Heart left ventricle (tissue), 13 donors: ENCODE measurements at regions not wholly inside any gene's neighbourhood (a gene's known extent, or its start where the extent isn't known, plus 50 kb on each side); places are given as distances from the start of the nearest gene placed in this dataset.

Source experiments
- POLR2A ChIP-seq, 2 donors: fragments of 450-650 bp; IDR thresholded peaks; one replicate each; pipeline ENCODE4 v1.6.1; 2017; ENCODE audit warnings: antibody characterized with exemption in 2 of 2, mild to moderate bottlenecking in 2 of 2, moderate library complexity in 2 of 2
- TF ChIP-seq, protein P1 (sequence below), 12 donors: fragments of 200-600 bp; sonication (generic) in 4 of 12; IDR thresholded peaks; one replicate each; pipeline versions ENCODE4 v1.5.0 to v1.8.0; 2018 to 2022; ENCODE audit warnings: antibody characterized with exemption in 12 of 12, mild to moderate bottlenecking in 5 of 12
- donor health status: ischemic (EF 13 %, LVEDD 7.1; RV severe dilation, severe dysfunction).
- donor health status: DM: no; HTN: yes; CAD: no.
- donor health status: DM: no; HTN: no; CAD: no.
- donor health status: ischemic (EF 25% LVEDD 6.9; RV normal size, moderate dysfunction).
- donor health status: ischemic (EF 25% LVEDD 5.7; RV mildly dilated, moderate dysfunction).
- donor health status: ischemic (EF 35%, LVEDD 5.7; RV mildly dilated, moderate dysfunction).
- donor health status: nonischemic (EF 11% LVEDD 7.7; RV severe dilation, severe dysfunction).
- donor health status: DM: yes; HTN: yes; CAD: no.
- donor health status: PGD.
- donor health status: ischemic (EF 29% LVEDD 5.4; RV normal size, mild dysfunction).
- donor health status: nonischemic (EF 23%, LVEDD 6.1; RV moderate dilation, normal function).

DNA sequence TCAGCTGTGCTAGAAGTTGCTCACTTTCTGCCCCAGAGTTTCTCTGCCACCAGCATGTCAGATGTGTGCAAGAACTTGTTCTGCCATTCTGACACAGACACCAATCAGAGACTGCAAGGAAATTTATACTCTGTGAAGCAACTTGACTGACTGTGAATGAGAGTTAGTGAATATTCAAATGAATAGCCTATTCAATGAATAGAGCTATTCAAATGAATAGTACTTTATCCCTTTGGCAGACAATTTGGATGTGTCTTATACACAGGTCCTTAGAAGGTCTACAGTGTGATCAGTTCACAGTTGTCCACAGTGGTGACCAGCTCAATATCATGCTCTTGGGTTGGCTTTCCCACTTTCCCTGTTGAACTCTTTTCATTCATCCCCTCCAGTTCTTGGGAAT is 138.1 kb downstream of the MACC1 start:
- TF ChIP-seq, protein P1, sequence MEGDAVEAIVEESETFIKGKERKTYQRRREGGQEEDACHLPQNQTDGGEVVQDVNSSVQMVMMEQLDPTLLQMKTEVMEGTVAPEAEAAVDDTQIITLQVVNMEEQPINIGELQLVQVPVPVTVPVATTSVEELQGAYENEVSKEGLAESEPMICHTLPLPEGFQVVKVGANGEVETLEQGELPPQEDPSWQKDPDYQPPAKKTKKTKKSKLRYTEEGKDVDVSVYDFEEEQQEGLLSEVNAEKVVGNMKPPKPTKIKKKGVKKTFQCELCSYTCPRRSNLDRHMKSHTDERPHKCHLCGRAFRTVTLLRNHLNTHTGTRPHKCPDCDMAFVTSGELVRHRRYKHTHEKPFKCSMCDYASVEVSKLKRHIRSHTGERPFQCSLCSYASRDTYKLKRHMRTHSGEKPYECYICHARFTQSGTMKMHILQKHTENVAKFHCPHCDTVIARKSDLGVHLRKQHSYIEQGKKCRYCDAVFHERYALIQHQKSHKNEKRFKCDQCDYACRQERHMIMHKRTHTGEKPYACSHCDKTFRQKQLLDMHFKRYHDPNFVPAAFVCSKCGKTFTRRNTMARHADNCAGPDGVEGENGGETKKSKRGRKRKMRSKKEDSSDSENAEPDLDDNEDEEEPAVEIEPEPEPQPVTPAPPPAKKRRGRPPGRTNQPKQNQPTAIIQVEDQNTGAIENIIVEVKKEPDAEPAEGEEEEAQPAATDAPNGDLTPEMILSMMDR (IDR thresholded peaks at IDR 0.05), result no peak
- no peak for TF ChIP-seq POLR2A (IDR thresholded peaks at IDR 0.05)
